PC-3 (cell line): ENCODE measurements at regions not wholly inside any gene's neighbourhood (a gene's known extent, or its start where the extent isn't known, plus 50 kb on each side); places are given as distances from the start of the nearest gene placed in this dataset.

Experiments
- ATAC-seq: fragments of 200-7000 bp; cut with Tn5 transposase; 2 replicates; pipeline ENCODE4 v1.9.1; 2020; ENCODE audit warnings: mild to moderate bottlenecking, moderate library complexity
- BruUV-seq: library from RNA; stranded (reverse); fragments of 400-500 nt; replicated peaks from 2 replicates; lab custom pipeline; 2021; lab: Mats Ljungman, UMichigan
- CTCF ChIA-PET: fragments of 300-600 bp; sonication (Branson Sonifier 250); formaldehyde crosslinking; loops from one replicate; lab custom pipeline; 2022; ENCODE audit warnings: antibody characterized with exemption; lab: Charles Lee
- POLR2A ChIA-PET: fragments of 300-600 bp; sonication (Branson Sonifier 250); formaldehyde crosslinking; loops from one replicate; lab custom pipeline; 2022; ENCODE audit warnings: antibody characterized with exemption; ENCODE audit not compliant: unreplicated experiment; lab: Charles Lee
- DNase-seq: peaks from one replicate; pipeline ENCODE4 v3.0.0-alpha.2; 2015
- H2AFZ ChIP-seq: fragments of 300-600 bp; sonication (generic); 2 replicates; pipeline ENCODE4 v1.6.0; 2016; ENCODE audit warnings: antibody characterized with exemption, low read length
- H3F3A ChIP-seq: fragments of 300-600 bp; sonication (generic); one replicate; pipeline ENCODE4 v1.6.0; 2017; ENCODE audit warnings: antibody characterized with exemption, low read length, control low read depth, mild to moderate bottlenecking; ENCODE audit not compliant: unreplicated experiment
- H3K27ac ChIP-seq: fragments of 300-600 bp; sonication (generic); 2 replicates; pipeline ENCODE4 v1.5.1; 2016; ENCODE audit warnings: mild to moderate bottlenecking, low read length
- H3K27me3 ChIP-seq: fragments of 300-600 bp; sonication (generic); 2 replicates; pipeline ENCODE4 v1.6.1; 2016; ENCODE audit warnings: low read length, mixed read lengths
- H3K36me3 ChIP-seq: fragments of 300-600 bp; sonication (generic); 2 replicates; pipeline ENCODE4 v1.6.1; 2016; ENCODE audit warnings: low read depth, mixed run types, low read length, mixed read lengths
- H3K4me1 ChIP-seq: fragments of 300-600 bp; sonication (generic); 2 replicates; pipeline ENCODE4 v1.5.1; 2016; ENCODE audit warnings: low read length; ENCODE audit not compliant: insufficient read depth
- H3K4me2 ChIP-seq: fragments of 300-600 bp; sonication (generic); 2 replicates; pipeline ENCODE4 v1.6.0; 2016; ENCODE audit warnings: low read length
- H3K4me3 ChIP-seq: fragments of 300-600 bp; sonication (generic); 2 replicates; pipeline ENCODE4 v1.5.1; 2016; ENCODE audit warnings: mild to moderate bottlenecking, low read length, mixed read lengths
- H3K79me2 ChIP-seq: fragments of 300-600 bp; sonication (generic); 2 replicates; pipeline ENCODE4 v1.6.1; 2017; ENCODE audit warnings: low read length, mixed read lengths
- H3K9ac ChIP-seq: fragments of 300-600 bp; sonication (generic); 2 replicates; pipeline ENCODE4 v1.6.0; 2016; ENCODE audit warnings: mild to moderate bottlenecking, low read length
- H3K9me2 ChIP-seq: fragments of 300-600 bp; sonication (generic); replicated peaks from 2 replicates; pipeline ENCODE4 v1.6.1; 2016; ENCODE audit warnings: mixed run types, low read length, mixed read lengths
- H3K9me3 ChIP-seq: fragments of 300-600 bp; sonication (generic); 2 replicates; pipeline ENCODE4 v1.6.1; 2016; ENCODE audit warnings: low read length, mixed read lengths
- H4K20me1 ChIP-seq: fragments of 300-600 bp; sonication (generic); 2 replicates; pipeline ENCODE4 v1.6.1; 2016; ENCODE audit warnings: low read length, mixed read lengths
- EZH2 ChIP-seq: fragments of 300-600 bp; sonication (generic); IDR thresholded peaks from one replicate; pipeline ENCODE4 v1.6.1; 2017; ENCODE audit warnings: antibody characterized with exemption, mild to moderate bottlenecking, low read length; ENCODE audit not compliant: unreplicated experiment
- EZH2phosphoT487 ChIP-seq: fragments of 300-600 bp; sonication (generic); IDR thresholded peaks from 2 replicates; pipeline ENCODE4 v1.6.1; 2018; ENCODE audit warnings: mild to moderate bottlenecking, antibody characterized with exemption, low read length, borderline replicate concordance
- intact Hi-C: fragments of 100-400 bp; cut with micrococcal nuclease; formaldehyde crosslinking; loops from 2 replicates; pipeline ENCODE4 v1.9.0; 2023
- TF ChIP-seq, protein P1 (sequence below): fragments of 300-600 bp; sonication (generic); conservative IDR thresholded peaks from 2 replicates; pipeline ENCODE4 v1.5.1; 2017; ENCODE audit warnings: antibody characterized with exemption, low read depth, mild to moderate bottlenecking, low read length

GRCh38 chr1:105294838-105295237 lies 1545.1 kb downstream of the AMY1C start:
- Histone ChIP-seq H3K79me2 (no peaks in the 10 kb centered on the region), H3K27ac (no peak overlapping the region), H3K4me3 (no peak overlapping the region), H4K20me1 (no peaks in the 10 kb centered on the region), H3K4me1 (no peaks in the 10 kb centered on the region), H3K9ac (no peak overlapping the region), H3K9me3 (no peaks in the 10 kb centered on the region), H3K9me2 (no peaks in the 10 kb centered on the region), H3F3A (no peaks in the 10 kb centered on the region), H3K27me3 (no peaks in the 10 kb centered on the region), H3K4me2 (no peak overlapping the region), H2AFZ (no peak overlapping the region), H3K36me3 (no peaks in the 10 kb centered on the region)
- no TSS peak for BruUV-seq
- ATAC-seq (no peak), DNase-seq (no peak)
- ChIA-PET POLR2A (no interaction called here), CTCF (no interaction called here)
- TF ChIP-seq EZH2phosphoT487: no peak
- TF ChIP-seq, protein P1, sequence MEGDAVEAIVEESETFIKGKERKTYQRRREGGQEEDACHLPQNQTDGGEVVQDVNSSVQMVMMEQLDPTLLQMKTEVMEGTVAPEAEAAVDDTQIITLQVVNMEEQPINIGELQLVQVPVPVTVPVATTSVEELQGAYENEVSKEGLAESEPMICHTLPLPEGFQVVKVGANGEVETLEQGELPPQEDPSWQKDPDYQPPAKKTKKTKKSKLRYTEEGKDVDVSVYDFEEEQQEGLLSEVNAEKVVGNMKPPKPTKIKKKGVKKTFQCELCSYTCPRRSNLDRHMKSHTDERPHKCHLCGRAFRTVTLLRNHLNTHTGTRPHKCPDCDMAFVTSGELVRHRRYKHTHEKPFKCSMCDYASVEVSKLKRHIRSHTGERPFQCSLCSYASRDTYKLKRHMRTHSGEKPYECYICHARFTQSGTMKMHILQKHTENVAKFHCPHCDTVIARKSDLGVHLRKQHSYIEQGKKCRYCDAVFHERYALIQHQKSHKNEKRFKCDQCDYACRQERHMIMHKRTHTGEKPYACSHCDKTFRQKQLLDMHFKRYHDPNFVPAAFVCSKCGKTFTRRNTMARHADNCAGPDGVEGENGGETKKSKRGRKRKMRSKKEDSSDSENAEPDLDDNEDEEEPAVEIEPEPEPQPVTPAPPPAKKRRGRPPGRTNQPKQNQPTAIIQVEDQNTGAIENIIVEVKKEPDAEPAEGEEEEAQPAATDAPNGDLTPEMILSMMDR: no peak
- intact Hi-C loops: no loop called here

DNA sequence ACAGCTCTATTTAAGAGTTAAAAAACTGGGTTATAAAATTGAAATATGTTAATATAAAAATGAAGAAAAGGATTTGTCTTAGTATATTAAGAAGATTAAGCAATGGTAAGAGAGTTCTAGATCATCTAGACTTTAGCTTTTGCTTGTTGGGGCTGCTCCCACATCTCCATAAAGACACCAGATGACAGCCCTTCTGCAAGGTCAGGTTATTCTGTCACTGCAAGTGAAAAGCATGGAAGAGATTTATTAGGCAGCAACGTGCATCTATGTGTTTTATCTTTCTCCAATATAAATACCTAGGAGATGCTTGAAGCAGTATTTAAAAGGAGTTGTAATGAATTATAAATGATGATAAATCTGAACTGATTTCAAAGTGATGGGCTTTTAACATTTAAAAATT lies 1560.4 kb downstream of the AMY1C start:
- no peak overlapping the region for H3K9ac ChIP-seq
- ChIA-PET POLR2A (no interaction called here), CTCF (no interaction called here)
- H3F3A ChIP-seq: no peaks in the 10 kb centered on the region
- H3K27ac ChIP-seq: no peak overlapping the region
- no peaks in the 10 kb centered on the region for H3K9me2 ChIP-seq
- no TSS peak for BruUV-seq
- H3K4me2 ChIP-seq: no peak overlapping the region
- H3K4me3 ChIP-seq: no peak overlapping the region
- no peaks in the 10 kb centered on the region for H3K9me3 ChIP-seq
- TF ChIP-seq EZH2phosphoT487 (no peak), EZH2 (no peak)
- TF ChIP-seq, protein P1: no peak
- intact Hi-C loops: no loop called here
- no peak for ATAC-seq
- H3K4me1 ChIP-seq: no peaks in the 10 kb centered on the region
- H3K36me3 ChIP-seq: no peaks in the 10 kb centered on the region
- H3K27me3 ChIP-seq: no peaks in the 10 kb centered on the region
- no peaks in the 10 kb centered on the region for H4K20me1 ChIP-seq
- H2AFZ ChIP-seq: no peak overlapping the region
- no peak for DNase-seq
- H3K79me2 ChIP-seq: no peaks in the 10 kb centered on the region

DNA sequence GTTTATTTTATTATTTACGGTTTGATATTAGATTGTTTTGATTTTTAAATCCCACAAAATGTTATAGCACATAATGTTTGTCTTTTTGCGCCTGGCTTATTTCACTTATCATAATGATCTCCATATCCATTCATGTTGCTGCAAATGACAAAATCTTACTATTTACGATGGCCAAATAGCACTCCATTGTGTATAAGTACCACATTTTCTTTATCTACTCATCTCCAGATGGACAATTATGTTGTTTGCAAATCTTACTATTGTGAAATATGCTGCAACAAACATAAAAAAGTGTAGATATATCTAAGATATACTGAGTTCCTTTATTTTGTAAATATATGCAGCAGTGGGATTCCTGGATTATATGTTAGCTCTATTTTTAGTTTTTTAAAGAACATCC lies 1568.3 kb downstream of the AMY1C start:
- ChIA-PET POLR2A (no interaction called here), CTCF (no interaction called here)
- ATAC-seq (no peak), DNase-seq (no peak)
- Histone ChIP-seq H3K9me2 (no peaks in the 10 kb centered on the region), H3K4me2 (no peak overlapping the region), H3K9me3 (no peaks in the 10 kb centered on the region), H3F3A (no peaks in the 10 kb centered on the region), H3K27me3 (no peaks in the 10 kb centered on the region), H3K4me3 (no peak overlapping the region), H2AFZ (no peak overlapping the region), H4K20me1 (no peaks in the 10 kb centered on the region), H3K36me3 (no peaks in the 10 kb centered on the region), H3K27ac (no peak overlapping the region), H3K9ac (no peak overlapping the region), H3K79me2 (no peaks in the 10 kb centered on the region), H3K4me1 (no peaks in the 10 kb centered on the region)
- intact Hi-C loops: no loop called here
- BruUV-seq: no TSS peak
- TF ChIP-seq, protein P1: no peak
- TF ChIP-seq EZH2phosphoT487 (no peak), EZH2 (no peak)
